Ovary (tissue), 3 donors: ENCODE measurements at regions not wholly inside any gene's neighbourhood (a gene's known extent, or its start where the extent isn't known, plus 50 kb on each side); places are given as distances from the start of the nearest gene placed in this dataset.

Experiments
- POLR2A ChIP-seq: fragments of 450-650 bp; IDR thresholded peaks from one replicate; pipeline ENCODE4 v1.6.1; 2017; ENCODE audit warnings: antibody characterized with exemption, mild to moderate bottlenecking, moderate library complexity
- TF ChIP-seq, protein P1 (sequence below), 3 donors: fragments of 450-650 bp in 2 of 3; fragments of 200-600 bp in 1 of 3; IDR thresholded peaks; one replicate each; pipeline versions ENCODE4 v1.5.1 to v1.8.0; 2016 to 2022; ENCODE audit warnings: antibody characterized with exemption in 3 of 3, mild to moderate bottlenecking in 1 of 3
- donor health status: DM: no; HTN: no; CAD: no.

DNA sequence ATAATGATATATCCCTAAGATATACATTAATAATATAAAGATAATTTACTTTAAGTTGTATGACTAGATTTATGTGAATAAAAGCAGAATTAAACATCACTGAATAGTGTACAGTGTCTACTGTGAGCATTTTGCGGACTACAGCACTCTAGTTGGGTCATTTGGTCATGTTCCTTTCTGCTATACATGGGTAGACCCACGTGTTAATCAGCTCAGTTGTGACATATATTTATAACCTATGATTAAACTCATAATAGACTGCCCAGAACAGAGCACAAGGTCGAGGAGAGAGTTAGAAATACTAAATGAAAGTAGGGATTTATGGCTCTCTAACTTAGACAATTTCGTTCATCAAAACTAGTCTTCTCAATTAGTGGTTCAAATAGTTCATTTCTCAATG is 852.7 kb downstream of the EPHA7 start:
- TF ChIP-seq POLR2A = no peak
- TF ChIP-seq, protein P1, sequence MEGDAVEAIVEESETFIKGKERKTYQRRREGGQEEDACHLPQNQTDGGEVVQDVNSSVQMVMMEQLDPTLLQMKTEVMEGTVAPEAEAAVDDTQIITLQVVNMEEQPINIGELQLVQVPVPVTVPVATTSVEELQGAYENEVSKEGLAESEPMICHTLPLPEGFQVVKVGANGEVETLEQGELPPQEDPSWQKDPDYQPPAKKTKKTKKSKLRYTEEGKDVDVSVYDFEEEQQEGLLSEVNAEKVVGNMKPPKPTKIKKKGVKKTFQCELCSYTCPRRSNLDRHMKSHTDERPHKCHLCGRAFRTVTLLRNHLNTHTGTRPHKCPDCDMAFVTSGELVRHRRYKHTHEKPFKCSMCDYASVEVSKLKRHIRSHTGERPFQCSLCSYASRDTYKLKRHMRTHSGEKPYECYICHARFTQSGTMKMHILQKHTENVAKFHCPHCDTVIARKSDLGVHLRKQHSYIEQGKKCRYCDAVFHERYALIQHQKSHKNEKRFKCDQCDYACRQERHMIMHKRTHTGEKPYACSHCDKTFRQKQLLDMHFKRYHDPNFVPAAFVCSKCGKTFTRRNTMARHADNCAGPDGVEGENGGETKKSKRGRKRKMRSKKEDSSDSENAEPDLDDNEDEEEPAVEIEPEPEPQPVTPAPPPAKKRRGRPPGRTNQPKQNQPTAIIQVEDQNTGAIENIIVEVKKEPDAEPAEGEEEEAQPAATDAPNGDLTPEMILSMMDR (IDR thresholded peaks at IDR 0.05) = no peak
